ENCODE measurements at regions not wholly inside any gene's neighbourhood (a gene's known extent, or its start where the extent isn't known, plus 50 kb on each side); places are given as distances from the start of the nearest gene placed in this dataset.
A peak's percentile ranks its signal among the peaks of the same experiment; 100 is the strongest.

GRCh38 chr10:118501171-118501570 is 94.3 kb downstream of the PRLHR start:
- DNase-seq (ENCODE audit: low spot score) = peak; percentile 47

- DNase-seq (ENCODE audit: low spot score) = no peak
Observed at GRCh38 chr10:118500477-118501104, 94.9 kb downstream of the PRLHR start.

- DNase-seq (ENCODE audit: low spot score) = no peak
Observed at GRCh38 chr10:118499186-118499585, 96.3 kb downstream of the PRLHR start.

GRCh38 chr10:118498623-118499022 is 96.8 kb downstream of the PRLHR start:
- DNase-seq (ENCODE audit: low spot score) = no peak

- no peak for DNase-seq (ENCODE audit: low spot score)
Observed at GRCh38 chr10:118497227-118497626, 98.2 kb downstream of the PRLHR start.

GRCh38 chr10:118496525-118496924 is 98.9 kb downstream of the PRLHR start:
- DNase-seq (ENCODE audit: low spot score) = no peak

- peak; percentile 24 for DNase-seq (ENCODE audit: low spot score)
Observed at GRCh38 chr10:118495499-118495898, 99.9 kb downstream of the PRLHR start.

GRCh38 chr10:118491055-118491454 is 104.4 kb downstream of the PRLHR start:
- DNase-seq (ENCODE audit: low spot score) = no peak

- DNase-seq (ENCODE audit: low spot score) = no peak
Observed at GRCh38 chr10:118488710-118489497, 106.5 kb downstream of the PRLHR start.

- DNase-seq (ENCODE audit: low spot score) = no peak
Observed at GRCh38 chr10:118485641-118486040, 109.8 kb downstream of the PRLHR start.

GRCh38 chr10:118484152-118484871 is 111.1 kb downstream of the PRLHR start:
- DNase-seq (ENCODE audit: low spot score) = no peak

- no peak for DNase-seq (ENCODE audit: low spot score)
Observed at GRCh38 chr10:118483496-118483895, 112.0 kb downstream of the PRLHR start.

- no peak for DNase-seq (ENCODE audit: low spot score)
Observed at GRCh38 chr10:118482393-118483331, 112.8 kb downstream of the PRLHR start.

- no peak for DNase-seq (ENCODE audit: low spot score)
Observed at GRCh38 chr10:118481871-118482270, 113.6 kb downstream of the PRLHR start.

- no peak for DNase-seq (ENCODE audit: low spot score)
Observed at GRCh38 chr10:118475214-118475613, 120.2 kb downstream of the PRLHR start.

- no peak for DNase-seq (ENCODE audit: low spot score)
Observed at GRCh38 chr10:118474111-118474510, 121.3 kb downstream of the PRLHR start.

GRCh38 chr10:118473305-118473960 is 122.0 kb downstream of the PRLHR start:
- no peak for DNase-seq (ENCODE audit: low spot score)

GRCh38 chr10:118472415-118473304 is 122.8 kb downstream of the PRLHR start:
- no peak for DNase-seq (ENCODE audit: low spot score)

GRCh38 chr10:118471863-118472262 is 123.6 kb downstream of the PRLHR start:
- DNase-seq (ENCODE audit: low spot score) = peak; percentile 72

- no peak for DNase-seq (ENCODE audit: low spot score)
Observed at GRCh38 chr10:118470470-118470869, 125.0 kb downstream of the PRLHR start.

Data from AG08395 (cell line).